IMR-90 (cell line): ENCODE measurements at regions not wholly inside any gene's neighbourhood (a gene's known extent, or its start where the extent isn't known, plus 50 kb on each side); places are given as distances from the start of the nearest gene placed in this dataset.

Source experiments
- ATAC-seq: fragments of 200-7000 bp; cut with Tn5 transposase; 2 replicates; pipeline ENCODE4 v1.9.1; 2020; ENCODE audit warnings: low read depth, mild to moderate bottlenecking, moderate library complexity
- BruUV-seq: library from RNA; stranded (reverse); fragments of 400-500 nt; replicated peaks from 2 replicates; lab custom pipeline; 2021; lab: Mats Ljungman, UMichigan
- CTCF ChIA-PET: fragments of 300-600 bp; formaldehyde crosslinking; extraction: SDS; loops from one replicate; lab custom pipeline; 2021; ENCODE audit warnings: antibody characterized with exemption; lab: Yijun Ruan, JAX
- POLR2A ChIA-PET: fragments of 300-600 bp; sonication (Branson Sonifier 250); formaldehyde crosslinking; loops from one replicate; lab custom pipeline; 2022; ENCODE audit warnings: antibody characterized with exemption; ENCODE audit not compliant: unreplicated experiment; lab: Charles Lee
- DNase-seq: peaks from one replicate; pipeline ENCODE4 v3.0.0; 2013
- H2AFZ ChIP-seq: replicated peaks from 2 replicates; pipeline ENCODE3; 2013; ENCODE audit warnings: low read length, mild to moderate bottlenecking; ENCODE audit not compliant: poor library complexity
- H2AK5ac ChIP-seq: 2 replicates; pipeline ENCODE4 v1.6.1; 2013; ENCODE audit warnings: low read depth, low read length, inconsistent platforms
- H2AK9ac ChIP-seq: replicated peaks from 2 replicates; pipeline ENCODE3; 2013; ENCODE audit warnings: mild to moderate bottlenecking, low read depth, low read length, moderate library complexity; ENCODE audit not compliant: poor library complexity
- H2BK120ac ChIP-seq: 2 replicates; pipeline ENCODE4 v1.6.1; 2013; ENCODE audit warnings: low read depth, low read length, inconsistent platforms
- H2BK15ac ChIP-seq: 3 replicates; pipeline ENCODE4 v1.6.1; 2013; ENCODE audit warnings: low read depth, low read length, inconsistent platforms
- H2BK20ac ChIP-seq: 2 replicates; pipeline ENCODE4 v1.6.1; 2013; ENCODE audit warnings: low read depth, mild to moderate bottlenecking, inconsistent platforms, low read length, moderate library complexity
- H2BK5ac ChIP-seq: 2 replicates; pipeline ENCODE4 v1.6.1; 2013; ENCODE audit warnings: mild to moderate bottlenecking, low read depth, low read length, inconsistent platforms; ENCODE audit not compliant: poor library complexity, severe bottlenecking
- H3K14ac ChIP-seq: replicated peaks from 2 replicates; pipeline ENCODE4 v1.6.1; 2013; ENCODE audit warnings: low read depth, low read length, inconsistent platforms
- H3K18ac ChIP-seq: 2 replicates; pipeline ENCODE4 v1.6.1; 2013; ENCODE audit warnings: low read depth, low read length, control low read depth
- H3K23ac ChIP-seq: 2 replicates; pipeline ENCODE4 v1.6.1; 2013; ENCODE audit warnings: low read depth, low read length, inconsistent platforms
- H3K27ac ChIP-seq: 2 replicates; pipeline ENCODE4 v1.5.1; 2013; ENCODE audit warnings: mild to moderate bottlenecking, control low read depth, low read length; ENCODE audit not compliant: insufficient read depth
- H3K27me3 ChIP-seq: 2 replicates; pipeline ENCODE4 v1.6.1; 2013; ENCODE audit warnings: low read length; ENCODE audit not compliant: control insufficient read depth, insufficient read depth
- H3K36me3 ChIP-seq: 2 replicates; pipeline ENCODE4 v1.6.1; 2013; ENCODE audit warnings: low read length, mixed read lengths; ENCODE audit not compliant: control insufficient read depth, insufficient read depth
- H3K4ac ChIP-seq: 2 replicates; pipeline ENCODE4 v1.6.1; 2013; ENCODE audit warnings: low read depth, low read length, inconsistent platforms
- H3K4me1 ChIP-seq: 2 replicates; pipeline ENCODE4 v1.6.1; 2013; ENCODE audit warnings: low read length, mixed read lengths; ENCODE audit not compliant: control insufficient read depth, insufficient read depth
- H3K4me2 ChIP-seq: 2 replicates; pipeline ENCODE4 v1.6.1; 2013; ENCODE audit warnings: low read depth, mild to moderate bottlenecking, control low read depth, low read length, moderate library complexity
- H3K4me3 ChIP-seq: 2 replicates; pipeline ENCODE4 v1.5.1; 2013; ENCODE audit warnings: low read depth, mild to moderate bottlenecking, control low read depth, low read length, moderate library complexity; ENCODE audit not compliant: insufficient read depth
- H3K56ac ChIP-seq: 2 replicates; pipeline ENCODE4 v1.6.1; 2013; ENCODE audit warnings: low read length, inconsistent platforms; ENCODE audit not compliant: insufficient read depth; ENCODE audit errors: extremely low read depth
- H3K79me1 ChIP-seq, 2 experiments: 2 replicates each; pipeline ENCODE4 v1.6.1; 2013; ENCODE audit warnings: low read length in 2 of 2, inconsistent platforms in 1 of 2, low read depth in 1 of 2
- H3K9ac ChIP-seq: 2 replicates; pipeline ENCODE4 v1.6.1; 2013; ENCODE audit warnings: low read depth, low read length, control low read depth
- H3K9me1 ChIP-seq: 2 replicates; pipeline ENCODE4 v1.6.1; 2013; ENCODE audit warnings: low read length, inconsistent platforms; ENCODE audit not compliant: insufficient read depth
- H3K9me3 ChIP-seq: 2 replicates; pipeline ENCODE4 v1.6.1; 2013; ENCODE audit warnings: low read length; ENCODE audit not compliant: control insufficient read depth, insufficient read depth
- H4K20me1 ChIP-seq: 2 replicates; pipeline ENCODE4 v1.6.1; 2013; ENCODE audit warnings: low read length, inconsistent platforms; ENCODE audit not compliant: insufficient read depth
- H4K5ac ChIP-seq: 2 replicates; pipeline ENCODE4 v1.6.1; 2013; ENCODE audit warnings: mild to moderate bottlenecking, low read depth, low read length, control low read depth
- H4K8ac ChIP-seq, 2 experiments: 2 replicates each; pipeline ENCODE4 v1.6.1; 2013; ENCODE audit warnings: low read depth in 2 of 2, low read length in 2 of 2, control low read depth in 1 of 2, inconsistent platforms in 1 of 2
- H4K91ac ChIP-seq: 2 replicates; pipeline ENCODE4 v1.6.1; 2013; ENCODE audit warnings: low read depth, low read length, inconsistent platforms; ENCODE audit not compliant: insufficient read depth
- BHLHE40 ChIP-seq: fragments of 150-350 bp; IDR thresholded peaks from 2 replicates; pipeline ENCODE4 v1.6.1; 2016; ENCODE audit warnings: mild to moderate bottlenecking, low read depth, low read length
- CEBPB ChIP-seq: IDR thresholded peaks from 2 replicates; pipeline ENCODE4 v1.6.1; 2012; ENCODE audit warnings: low read depth, low read length, improper control_type of control experiment
- CHD1 ChIP-seq: IDR thresholded peaks from 2 replicates; pipeline ENCODE4 v1.6.1; 2012; ENCODE audit warnings: low read depth, low read length, improper control_type of control experiment
- CTCF ChIP-seq: conservative IDR thresholded peaks from 2 replicates; pipeline ENCODE4 v1.5.1; 2012; ENCODE audit warnings: mild to moderate bottlenecking, low read depth, low read length, improper control_type of control experiment
- ELK1 ChIP-seq: fragments of 150-350 bp; IDR thresholded peaks from 2 replicates; pipeline ENCODE4 v1.6.1; 2016; ENCODE audit warnings: low read depth, mild to moderate bottlenecking, low read length, moderate library complexity, borderline replicate concordance
- FOS ChIP-seq: fragments of 150-350 bp; IDR thresholded peaks from 2 replicates; pipeline ENCODE4 v1.6.1; 2016; ENCODE audit warnings: low read depth, low read length
- MAFK ChIP-seq: IDR thresholded peaks from 2 replicates; pipeline ENCODE4 v1.6.1; 2012; ENCODE audit warnings: low read depth, low read length, improper control_type of control experiment
- MAZ ChIP-seq: IDR thresholded peaks from 2 replicates; pipeline ENCODE4 v1.6.1; 2012; ENCODE audit warnings: low read depth, mild to moderate bottlenecking, low read length, improper control_type of control experiment, moderate library complexity, borderline replicate concordance
- MXI1 ChIP-seq: IDR thresholded peaks from 2 replicates; pipeline ENCODE4 v1.6.1; 2012; ENCODE audit warnings: low read depth, mild to moderate bottlenecking, low read length, moderate library complexity, borderline replicate concordance
- NFE2L2 ChIP-seq: fragments of 150-350 bp; IDR thresholded peaks from 2 replicates; pipeline ENCODE4 v1.6.1; 2016; ENCODE audit warnings: low read depth, mild to moderate bottlenecking, low read length
- POLR2A ChIP-seq: IDR thresholded peaks from 2 replicates; pipeline ENCODE4 v1.6.1; 2012; ENCODE audit warnings: mild to moderate bottlenecking, low read depth, low read length
- RAD21 ChIP-seq: IDR thresholded peaks from 2 replicates; pipeline ENCODE4 v1.6.1; 2012; ENCODE audit warnings: low read length, improper control_type of control experiment
- RCOR1 ChIP-seq: IDR thresholded peaks from 2 replicates; pipeline ENCODE4 v1.6.1; 2012; ENCODE audit warnings: mild to moderate bottlenecking, low read length, improper control_type of control experiment; ENCODE audit not compliant: insufficient replicate concordance
- RFX5 ChIP-seq: IDR thresholded peaks from 2 replicates; pipeline ENCODE4 v1.8.0; 2012; ENCODE audit warnings: low read depth, mild to moderate bottlenecking, low read length, moderate library complexity
- SMC3 ChIP-seq: fragments of 150-350 bp; IDR thresholded peaks from 2 replicates; pipeline ENCODE4 v1.6.1; 2016; ENCODE audit warnings: low read depth, mild to moderate bottlenecking, antibody characterized with exemption, low read length, moderate library complexity
- USF2 ChIP-seq: fragments of 150-350 bp; IDR thresholded peaks from 2 replicates; pipeline ENCODE4 v1.6.1; 2017; ENCODE audit warnings: mild to moderate bottlenecking, antibody characterized with exemption, low read length, low read depth
- WGBS, 2 experiments: methylation state at CpG; one replicate each; pipeline versions ENCODE4 v1.1.5 to v1.1.7; 2013; ENCODE audit warnings: missing lambda C conversion rate in 2 of 2; ENCODE audit not compliant: insufficient read length in 1 of 2; ENCODE audit errors: extremely low coverage in 2 of 2; 5-methylcytosine and 5-hydroxymethylcytosine counted together
- dilution Hi-C: fragments of 300-500 bp; cut with HindIII; formaldehyde crosslinking; loops from one replicate; pipeline ENCODE4 v1.14.3; 2018; ENCODE audit warnings: low sequenced_read_pairs; ENCODE audit not compliant: unreplicated experiment
- in situ Hi-C: fragments of 300-500 bp; cut with MboI; formaldehyde crosslinking; loops from 3 replicates; pipeline ENCODE4 v1.14.3; 2019; ENCODE audit warnings: low sequenced_read_pairs, inconsistent platforms, mixed read lengths
- intact Hi-C: fragments of 100-400 bp; cut with micrococcal nuclease; formaldehyde crosslinking; loops from 2 replicates; pipeline ENCODE4 v1.10.0; 2022

- in situ Hi-C loops = no loop called here
- CTCF ChIA-PET = no interaction called here
Observed at GRCh38 chr3:82355228-82355627, 593.8 kb upstream of the GBE1 start.

More at GRCh38 chr3:82355228-82355627, 593.8 kb upstream of the GBE1 start:
- no peak overlapping the region for H4K8ac ChIP-seq
- no peak for ATAC-seq
- H3K4me3 ChIP-seq = no peak overlapping the region
- H3K4ac ChIP-seq = no peak overlapping the region
- H4K5ac ChIP-seq = no peak overlapping the region
- no peak overlapping the region for H2AFZ ChIP-seq
- H3K9me1 ChIP-seq = no peaks in the 10 kb centered on the region
- intact Hi-C loops = no loop called here
- no peak overlapping the region for H3K27ac ChIP-seq
- H2BK5ac ChIP-seq = no peak overlapping the region
- H4K91ac ChIP-seq = no peak overlapping the region
- no peak overlapping the region for H3K23ac ChIP-seq
- H3K56ac ChIP-seq = no peak overlapping the region
- no peaks in the 10 kb centered on the region for H3K79me1 ChIP-seq
- H2AK5ac ChIP-seq = no peak overlapping the region
- H2BK120ac ChIP-seq = no peak overlapping the region
- WGBS, 2 experiments = no CpG with 5 or more reads among the region's 2 CpGs
- no TSS peak for BruUV-seq
- no peak overlapping the region for H3K14ac ChIP-seq
- no peak overlapping the region for H3K9ac ChIP-seq
- no peaks in the 10 kb centered on the region for H3K36me3 ChIP-seq
- H3K18ac ChIP-seq = no peak overlapping the region
- peaks cover 2% of the 10 kb centered on the region; the same call in 1 of the 2 replicates for H3K9me3 ChIP-seq
- POLR2A ChIA-PET = no interaction called here
- TF ChIP-seq RFX5 = no peak
- no peak for TF ChIP-seq BHLHE40
- TF ChIP-seq RAD21 = no peak
- TF ChIP-seq SMC3 = no peak
- TF ChIP-seq CEBPB = no peak
- no peak for TF ChIP-seq MXI1
- TF ChIP-seq NFE2L2 = no peak
- no peak for TF ChIP-seq MAFK
- TF ChIP-seq ELK1 = no peak
- TF ChIP-seq CTCF = no peak
- no peak for TF ChIP-seq USF2
- TF ChIP-seq MAZ = no peak
- no peak for TF ChIP-seq CHD1
- TF ChIP-seq FOS = no peak
- no peak for TF ChIP-seq POLR2A
- TF ChIP-seq RCOR1 = no peak
- no peaks in the 10 kb centered on the region for H4K20me1 ChIP-seq
- DNase-seq = no peak
- H2BK20ac ChIP-seq = no peak overlapping the region
- H3K4me2 ChIP-seq = no peak overlapping the region
- no peaks in the 10 kb centered on the region for H3K27me3 ChIP-seq
- no peak overlapping the region for H2AK9ac ChIP-seq
- no peak overlapping the region for H2BK15ac ChIP-seq
- dilution Hi-C loops = no loop called here
- no peaks in the 10 kb centered on the region for H3K4me1 ChIP-seq
